T-cell (primary cell): ENCODE measurements at regions not wholly inside any gene's neighbourhood (a gene's known extent, or its start where the extent isn't known, plus 50 kb on each side); places are given as distances from the start of the nearest gene placed in this dataset.

Source experiments
- ATAC-seq, 4 experiments: fragments of 200-7000 bp in 3 of 4; fragments of 150-1000 bp in 1 of 4; cut with Tn5 transposase; replicated peaks in 1 of 4; 1 replicate in 3 of 4; 2 replicates in 1 of 4; pipeline ENCODE4 v1.10.0; 2021; ENCODE audit warnings: moderate library complexity in 3 of 4, mild to moderate bottlenecking in 2 of 4, moderate number of reproducible peaks in 1 of 4
- CTCF ChIA-PET, 2 donors: fragments of 300-600 bp; sonication (Branson Sonifier 250); formaldehyde crosslinking; loops; one replicate each; lab custom pipeline; 2022; ENCODE audit warnings: antibody characterized with exemption in 2 of 2; lab: Charles Lee
- POLR2A ChIA-PET, 2 donors: fragments of 300-600 bp; sonication (Branson Sonifier 250); formaldehyde crosslinking; loops; one replicate each; lab custom pipeline; 2022; ENCODE audit warnings: antibody characterized with exemption in 2 of 2; lab: Charles Lee
- DNase-seq, 35 experiments: peaks; one replicate each; pipeline versions ENCODE4 v3.0.0 to v3.0.0-alpha.2; 2013 to 2023
- H3K27ac ChIP-seq: one replicate; pipeline ENCODE4 v1.5.1; 2013; ENCODE audit warnings: low read length
- H3K27me3 ChIP-seq, 2 experiments: replicated peaks in 1 of 2; 1 replicate in 1 of 2; 2 replicates in 1 of 2; pipeline versions ENCODE4 v1.6.1 to v1.7.0; 2013; ENCODE audit warnings: low read length in 1 of 2, mixed read lengths in 1 of 2; ENCODE audit not compliant: control insufficient read depth in 2 of 2, insufficient read depth in 2 of 2; ENCODE audit errors: extremely low read depth in 1 of 2
- H3K36me3 ChIP-seq, 2 donors: 1 replicate in 1 of 2; 2 replicates in 1 of 2; pipeline versions ENCODE4 v1.6.1 to v1.7.0; 2013; ENCODE audit warnings: low read length in 1 of 2; ENCODE audit not compliant: control insufficient read depth in 2 of 2, insufficient read depth in 1 of 2; ENCODE audit errors: extremely low read depth in 1 of 2
- H3K4me1 ChIP-seq, 2 experiments: 1 replicate in 1 of 2; 2 replicates in 1 of 2; pipeline versions ENCODE4 v1.6.1 to v1.7.0; 2013; ENCODE audit warnings: low read length in 2 of 2, mixed read lengths in 1 of 2; ENCODE audit not compliant: insufficient read depth in 2 of 2, control insufficient read depth in 1 of 2; ENCODE audit errors: extremely low read depth in 1 of 2
- H3K4me3 ChIP-seq, 2 donors: 1 replicate in 1 of 2; 2 replicates in 1 of 2; pipeline versions ENCODE4 v1.5.1 to v1.7.0; 2013; ENCODE audit warnings: mild to moderate bottlenecking in 2 of 2, low read length in 1 of 2, moderate library complexity in 1 of 2; ENCODE audit not compliant: control insufficient read depth in 1 of 2; ENCODE audit errors: extremely low read depth in 1 of 2
- H3K9me3 ChIP-seq: 2 replicates; pipeline ENCODE4 v1.7.0; 2013
- H3K27ac Mint-ChIP-seq, 2 donors: one replicate each; pipeline ENCODE4 v1.8.0; 2020 to 2021; ENCODE audit warnings: mild to moderate bottlenecking in 2 of 2, mixed read lengths in 2 of 2
- H3K27me3 Mint-ChIP-seq, 2 donors: one replicate each; pipeline ENCODE4 v1.8.0; 2021 to 2022; ENCODE audit warnings: mixed read lengths in 2 of 2
- H3K36me3 Mint-ChIP-seq: one replicate; pipeline ENCODE4 v1.8.0; 2021; ENCODE audit warnings: mixed read lengths
- H3K4me1 Mint-ChIP-seq, 3 donors: one replicate each; pipeline ENCODE4 v1.8.0; 2020 to 2022; ENCODE audit warnings: mixed read lengths in 3 of 3, mild to moderate bottlenecking in 1 of 3
- H3K4me3 Mint-ChIP-seq, 3 donors: one replicate each; pipeline ENCODE4 v1.8.0; 2020 to 2022; ENCODE audit warnings: mild to moderate bottlenecking in 3 of 3, mixed read lengths in 3 of 3, moderate library complexity in 3 of 3
- H3K9me3 Mint-ChIP-seq, 3 donors: one replicate each; pipeline ENCODE4 v1.8.0; 2020 to 2022; ENCODE audit warnings: mixed read lengths in 3 of 3
- WGBS: methylation state at CpG from one replicate; pipeline ENCODE4 v1.1.5; 2013; ENCODE audit warnings: missing lambda C conversion rate; ENCODE audit not compliant: insufficient coverage; 5-methylcytosine and 5-hydroxymethylcytosine counted together

DNA sequence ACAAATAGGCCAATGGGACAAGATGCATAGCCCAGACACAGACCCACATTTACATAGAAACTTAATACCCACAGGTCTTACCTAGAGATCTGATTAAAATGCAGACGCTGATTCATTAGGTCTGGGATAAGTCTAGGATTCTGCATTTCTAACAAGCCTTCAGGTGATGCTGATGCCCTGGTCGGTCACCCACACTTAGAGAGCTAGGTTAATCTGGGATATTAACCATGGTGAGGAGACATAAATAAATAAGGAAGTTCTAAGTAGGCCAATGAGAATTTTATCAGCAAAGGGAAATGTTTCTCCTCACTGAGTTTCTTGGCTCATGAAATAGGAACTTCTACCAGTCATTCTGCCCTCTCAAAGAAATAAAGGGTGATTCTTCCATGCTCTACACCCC, 120.1 kb downstream of the BMP4 start:
- no CpG with 5 or more reads among the region's 2 CpGs for WGBS
- H3K4me1 Mint-ChIP-seq, result no peaks in the 10 kb centered on the region
- peaks cover 0 to 1% of the 10 kb centered on the region in 2 donors for H3K27me3 Mint-ChIP-seq
- no peaks in the 10 kb centered on the region for H3K36me3 Mint-ChIP-seq
- Histone ChIP-seq H3K27me3 (no peaks in the 10 kb centered on the region), H3K27ac (no peak overlapping the region), H3K4me3 (no peak overlapping the region), H3K4me1 (no peaks in the 10 kb centered on the region), H3K9me3 (no peaks in the 10 kb centered on the region), H3K36me3 (no peaks in the 10 kb centered on the region)
- no peak overlapping the region for H3K4me3 Mint-ChIP-seq
- ChIA-PET CTCF (no interaction called here), POLR2A (no interaction called here)
- no peak overlapping the region for H3K27ac Mint-ChIP-seq
- DNase-seq (no peak), ATAC-seq (no peak)
- H3K9me3 Mint-ChIP-seq, result peaks cover 8 to 16% (median 9%) of the 10 kb centered on the region in 3 donors

DNA sequence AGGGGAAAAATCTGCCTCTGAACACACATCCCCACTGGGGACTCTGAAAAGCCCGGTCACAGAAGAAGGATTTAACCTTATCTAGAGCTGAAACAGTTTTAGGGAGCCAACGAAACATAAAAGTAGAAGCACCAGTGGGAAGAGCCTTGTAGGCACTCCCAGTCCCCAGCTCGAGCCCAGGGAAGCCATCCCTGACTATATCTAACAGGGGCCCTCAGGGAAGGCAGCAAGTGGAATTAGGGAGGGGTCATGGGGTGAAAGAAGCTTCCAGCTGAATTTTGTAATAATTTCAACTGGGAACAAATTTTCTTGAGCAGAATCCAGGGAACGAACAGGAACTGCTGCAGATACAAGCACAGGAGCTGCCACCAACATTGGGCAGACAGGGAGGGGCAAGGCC, 127.8 kb downstream of the BMP4 start:
- Mint-ChIP-seq H3K9me3 (peaks cover 0 to 16% (median 6%) of the 10 kb centered on the region in 3 donors), H3K4me3 (no peak overlapping the region), H3K27me3 (no peaks in the 10 kb centered on the region), H3K4me1 (no peaks in the 10 kb centered on the region), H3K27ac (no peak overlapping the region), H3K36me3 (no peaks in the 10 kb centered on the region)
- Histone ChIP-seq H3K27ac (no peak overlapping the region), H3K4me1 (no peaks in the 10 kb centered on the region), H3K9me3 (no peaks in the 10 kb centered on the region), H3K27me3 (no peaks in the 10 kb centered on the region), H3K36me3 (no peaks in the 10 kb centered on the region), H3K4me3 (no peak overlapping the region)
- no peak for DNase-seq
- ChIA-PET CTCF (no interaction called here), POLR2A (no interaction called here)
- 71% methylated on average over 1 of the region's 4 CpGs for WGBS
- ATAC-seq, result no peak

DNA sequence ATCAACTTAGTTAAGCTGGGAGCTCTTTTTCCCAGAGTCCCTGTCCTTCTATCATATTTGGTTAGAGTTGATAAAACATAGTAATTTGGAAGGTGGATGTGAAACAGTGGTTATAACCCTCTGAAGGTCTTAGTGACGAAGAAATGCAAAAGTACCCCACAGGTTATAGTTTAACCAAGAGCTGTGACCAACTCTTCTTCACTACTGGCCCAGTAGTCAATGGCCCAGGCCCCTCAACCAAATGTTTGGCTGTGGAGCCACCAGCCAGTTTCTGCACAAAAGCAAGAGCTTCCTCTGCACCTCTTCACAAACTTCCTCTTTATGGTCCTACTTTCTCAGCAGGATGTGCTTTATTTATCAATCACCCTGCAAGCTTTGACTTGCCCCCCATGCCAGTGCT, 132.6 kb downstream of the BMP4 start:
- Histone ChIP-seq H3K4me3 (no peak overlapping the region), H3K9me3 (no peaks in the 10 kb centered on the region), H3K27me3 (no peaks in the 10 kb centered on the region), H3K36me3 (no peaks in the 10 kb centered on the region), H3K4me1 (no peaks in the 10 kb centered on the region), H3K27ac (no peak overlapping the region)
- no peak for DNase-seq
- Mint-ChIP-seq H3K4me3 (no peak overlapping the region), H3K27me3 (no peaks in the 10 kb centered on the region), H3K9me3 (peaks cover 0 to 7% (median 6%) of the 10 kb centered on the region in 3 donors), H3K4me1 (no peaks in the 10 kb centered on the region), H3K36me3 (no peaks in the 10 kb centered on the region), H3K27ac (no peak overlapping the region)
- CTCF ChIA-PET, result interaction anchor here in 1 of 2 donors (0.7 kb wide), 1 partner anchor 27 kb away, joined by 3 read pairs; no protein-coding TSS in a partner anchor
- WGBS, result 100% methylated on average over 1 of the region's 1 CpG
- POLR2A ChIA-PET, result no interaction called here
- no peak for ATAC-seq

DNA sequence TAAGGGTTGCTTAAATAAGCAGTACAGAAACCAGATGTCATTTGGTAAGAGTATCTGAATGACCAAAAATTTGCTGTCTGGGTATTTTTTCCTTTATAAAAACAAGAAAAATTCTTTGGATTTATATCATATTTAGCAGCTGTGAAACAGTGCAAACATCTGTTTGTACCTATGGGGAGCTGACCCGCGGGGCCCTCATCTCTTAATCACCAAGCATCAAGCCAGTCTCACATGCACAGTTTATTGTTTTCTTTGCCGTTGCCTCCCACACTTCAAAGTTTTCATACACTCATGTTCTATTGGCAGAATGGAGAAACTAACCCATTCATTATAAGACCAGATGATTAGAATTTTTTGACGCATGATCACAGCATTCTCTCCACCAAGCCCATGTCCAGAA, 142.2 kb downstream of the BMP4 start:
- POLR2A ChIA-PET, result no interaction called here
- H3K27ac Mint-ChIP-seq, result no peak overlapping the region
- no peak for DNase-seq
- no peaks in the 10 kb centered on the region for H3K27me3 ChIP-seq
- H3K36me3 Mint-ChIP-seq, result no peaks in the 10 kb centered on the region
- no peaks in the 10 kb centered on the region for H3K36me3 ChIP-seq
- no peak overlapping the region for H3K4me3 Mint-ChIP-seq
- WGBS, result 75% methylated on average over 4 of the region's 4 CpGs
- H3K9me3 ChIP-seq, result no peaks in the 10 kb centered on the region
- H3K4me1 Mint-ChIP-seq, result no peaks in the 10 kb centered on the region
- CTCF ChIA-PET, result no interaction called here
- no peak overlapping the region for H3K27ac ChIP-seq
- peaks cover 5 to 17% (median 10%) of the 10 kb centered on the region in 3 donors for H3K9me3 Mint-ChIP-seq
- H3K4me1 ChIP-seq, result no peaks in the 10 kb centered on the region
- no peak for ATAC-seq
- H3K27me3 Mint-ChIP-seq, result peaks cover 0 to 4% of the 10 kb centered on the region in 2 donors
- H3K4me3 ChIP-seq, result no peak overlapping the region

DNA sequence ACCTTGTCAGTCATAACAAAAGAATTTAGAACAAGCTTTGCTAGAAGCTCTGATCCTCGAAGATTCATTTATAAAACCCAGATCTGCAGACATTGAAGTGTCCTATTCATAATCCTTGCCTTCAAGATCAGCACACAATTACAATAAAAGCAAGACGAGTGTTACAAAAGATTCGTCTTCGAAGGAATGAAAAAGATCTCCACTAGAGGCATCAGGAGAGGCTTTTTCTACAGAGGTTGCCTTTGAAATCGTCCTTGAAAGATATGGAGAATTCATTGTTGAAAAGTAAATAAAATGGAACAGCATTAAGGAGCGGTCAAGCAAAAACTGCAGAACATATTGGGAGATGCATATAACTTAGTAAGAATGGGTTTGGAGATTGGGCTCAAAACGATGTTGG, 146.4 kb downstream of the BMP4 start:
- POLR2A ChIA-PET, result no interaction called here
- H3K27me3 Mint-ChIP-seq, result peaks cover 0 to 4% of the 10 kb centered on the region in 2 donors
- Histone ChIP-seq H3K4me1 (no peaks in the 10 kb centered on the region), H3K9me3 (no peaks in the 10 kb centered on the region), H3K27me3 (no peaks in the 10 kb centered on the region), H3K27ac (no peak overlapping the region), H3K4me3 (no peak overlapping the region), H3K36me3 (no peaks in the 10 kb centered on the region)
- ATAC-seq (no peak), DNase-seq (no peak)
- H3K36me3 Mint-ChIP-seq, result no peaks in the 10 kb centered on the region
- H3K9me3 Mint-ChIP-seq, result peaks cover 5 to 18% (median 6%) of the 10 kb centered on the region in 3 donors
- CTCF ChIA-PET, result no interaction called here
- WGBS, result 66% methylated on average over 5 of the region's 7 CpGs
- no peaks in the 10 kb centered on the region for H3K4me1 Mint-ChIP-seq
- H3K27ac Mint-ChIP-seq, result no peak overlapping the region
- H3K4me3 Mint-ChIP-seq, result no peak overlapping the region

DNA sequence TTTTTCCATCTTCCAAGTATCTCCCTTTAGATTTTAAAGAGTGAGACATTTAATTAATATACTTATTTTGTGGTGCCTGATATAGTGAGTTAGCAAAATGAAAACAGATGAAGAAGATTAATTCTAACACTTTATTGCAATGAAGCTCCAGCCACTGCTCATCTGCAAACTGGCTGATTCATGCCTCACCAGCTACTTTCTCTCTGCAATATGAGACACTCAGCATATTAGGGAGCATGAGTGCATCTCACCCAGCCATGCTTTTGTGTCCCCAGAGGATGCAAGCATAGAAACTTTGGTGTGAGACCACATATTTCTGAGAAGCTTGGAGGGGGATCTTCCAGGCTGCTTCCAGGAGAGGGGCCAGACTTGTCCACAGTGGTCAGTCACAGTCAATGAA, 148.6 kb downstream of the BMP4 start:
- no peak for ATAC-seq
- no peaks in the 10 kb centered on the region for H3K36me3 Mint-ChIP-seq
- no peak overlapping the region for H3K4me3 ChIP-seq
- H3K27me3 ChIP-seq, result no peaks in the 10 kb centered on the region
- CTCF ChIA-PET, result no interaction called here
- POLR2A ChIA-PET, result no interaction called here
- no peak overlapping the region for H3K4me3 Mint-ChIP-seq
- peaks cover 0 to 4% of the 10 kb centered on the region in 2 donors for H3K27me3 Mint-ChIP-seq
- peaks cover 6 to 19% (median 9%) of the 10 kb centered on the region in 3 donors for H3K9me3 Mint-ChIP-seq
- no peaks in the 10 kb centered on the region for H3K4me1 Mint-ChIP-seq
- no peaks in the 10 kb centered on the region for H3K4me1 ChIP-seq
- no peak for DNase-seq
- H3K27ac ChIP-seq, result no peak overlapping the region
- H3K9me3 ChIP-seq, result no peaks in the 10 kb centered on the region
- no peak overlapping the region for H3K27ac Mint-ChIP-seq
- no peaks in the 10 kb centered on the region for H3K36me3 ChIP-seq

DNA sequence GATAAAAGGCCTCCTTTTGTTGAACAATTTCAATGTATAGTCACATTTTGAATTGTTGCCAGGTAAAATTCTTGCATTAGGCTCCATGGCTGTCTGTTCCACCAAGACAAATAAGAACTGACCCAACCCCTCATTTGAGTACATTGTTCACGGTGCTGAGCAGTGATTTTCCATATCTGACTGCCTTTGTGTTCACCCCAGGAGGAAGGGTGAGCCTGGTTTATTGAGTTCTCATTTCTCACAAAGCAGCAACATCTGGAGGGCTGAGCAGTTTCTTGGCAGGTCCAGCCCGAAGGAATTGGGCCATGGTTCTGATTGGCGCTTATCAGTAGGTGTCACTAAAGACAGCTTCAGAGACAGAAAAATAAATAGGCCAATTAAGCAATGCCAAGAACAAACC, 149.1 kb downstream of the BMP4 start:
- no peaks in the 10 kb centered on the region for H3K4me1 Mint-ChIP-seq
- H3K27me3 ChIP-seq, result no peaks in the 10 kb centered on the region
- DNase-seq, result no peak
- 100% methylated on average over 2 of the region's 3 CpGs for WGBS
- H3K9me3 ChIP-seq, result no peaks in the 10 kb centered on the region
- peaks cover 6 to 19% (median 9%) of the 10 kb centered on the region in 3 donors for H3K9me3 Mint-ChIP-seq
- CTCF ChIA-PET, result no interaction called here
- H3K27ac Mint-ChIP-seq, result no peak overlapping the region
- H3K27me3 Mint-ChIP-seq, result peaks cover 0 to 4% of the 10 kb centered on the region in 2 donors
- POLR2A ChIA-PET, result no interaction called here
- no peak overlapping the region for H3K27ac ChIP-seq
- no peak overlapping the region for H3K4me3 ChIP-seq
- no peak for ATAC-seq
- H3K4me1 ChIP-seq, result no peaks in the 10 kb centered on the region
- no peaks in the 10 kb centered on the region for H3K36me3 ChIP-seq
- H3K36me3 Mint-ChIP-seq, result no peaks in the 10 kb centered on the region
- H3K4me3 Mint-ChIP-seq, result no peak overlapping the region
